IPS-NIHi7 (cell line): ENCODE measurements at regions not wholly inside any gene's neighbourhood (a gene's known extent, or its start where the extent isn't known, plus 50 kb on each side); places are given as distances from the start of the nearest gene placed in this dataset.

Source experiments
- DNase-seq: peaks from one replicate; pipeline ENCODE4 v3.0.0; 2012; ENCODE audit warnings: mixed read lengths; ENCODE audit errors: extremely low spot score

DNA sequence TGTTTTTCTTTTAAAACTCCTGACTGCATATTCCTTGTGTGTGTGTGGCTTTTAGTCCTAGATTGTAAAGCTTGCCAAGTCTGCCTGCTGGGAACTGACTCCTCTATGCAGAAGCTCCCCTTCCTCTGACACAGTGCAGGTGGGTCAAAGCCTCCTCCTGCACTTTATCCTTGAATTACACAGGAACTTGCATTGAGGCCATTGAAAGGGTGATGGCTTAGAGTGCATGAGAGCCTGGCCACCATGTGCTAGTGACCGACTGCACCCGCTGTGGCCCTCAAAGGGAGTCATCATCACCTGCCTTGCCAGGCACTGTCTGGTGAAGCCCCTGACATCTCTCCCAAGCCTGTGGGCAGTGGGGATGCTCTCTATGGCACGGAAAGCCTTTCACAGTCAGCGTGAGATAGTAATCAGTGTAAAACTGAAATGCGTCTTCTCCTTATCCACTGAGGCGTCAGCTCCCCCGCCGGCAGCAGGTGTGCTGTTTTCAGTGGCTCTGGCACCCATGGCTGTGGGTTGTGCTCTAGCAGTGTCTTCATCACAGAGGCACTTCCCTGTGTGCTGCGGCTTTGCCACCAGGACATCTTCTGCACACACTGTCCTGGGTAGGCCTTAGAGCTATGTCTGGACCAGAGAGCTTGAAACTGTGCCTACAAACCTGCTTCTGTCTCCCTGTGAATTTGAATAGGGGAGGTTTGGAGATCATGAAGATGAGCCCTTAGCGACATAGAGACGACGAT is 87.9 kb downstream of the THBS2 start:
- no peak for DNase-seq

- no peak for DNase-seq
These were observed 88.7 kb downstream of the THBS2 start for GRCh38 chr6:169164986-169165385.

DNA sequence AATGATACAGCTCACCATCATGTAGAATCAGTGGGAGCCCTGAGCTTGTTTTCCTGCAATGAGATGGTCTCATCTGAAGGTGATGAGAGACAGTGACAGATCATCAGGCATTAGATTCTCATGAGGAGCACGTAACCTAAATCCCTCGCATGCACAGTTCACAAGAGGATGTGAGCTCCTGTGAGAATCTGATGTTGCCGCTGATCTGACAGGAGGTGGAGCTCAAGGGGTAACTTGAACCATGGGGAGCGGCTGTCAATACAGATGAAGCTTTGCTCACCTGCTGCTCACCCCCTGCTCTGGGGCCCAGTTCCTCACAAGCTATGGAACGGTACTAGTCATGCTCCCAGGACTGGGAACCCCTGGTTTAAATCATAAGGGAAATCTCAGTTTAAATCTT is 89.2 kb downstream of the THBS2 start:
- DNase-seq, result no peak

GRCh38 chr6:169163411-169163901 is 90.2 kb downstream of the THBS2 start:
- DNase-seq, result no peak

DNA sequence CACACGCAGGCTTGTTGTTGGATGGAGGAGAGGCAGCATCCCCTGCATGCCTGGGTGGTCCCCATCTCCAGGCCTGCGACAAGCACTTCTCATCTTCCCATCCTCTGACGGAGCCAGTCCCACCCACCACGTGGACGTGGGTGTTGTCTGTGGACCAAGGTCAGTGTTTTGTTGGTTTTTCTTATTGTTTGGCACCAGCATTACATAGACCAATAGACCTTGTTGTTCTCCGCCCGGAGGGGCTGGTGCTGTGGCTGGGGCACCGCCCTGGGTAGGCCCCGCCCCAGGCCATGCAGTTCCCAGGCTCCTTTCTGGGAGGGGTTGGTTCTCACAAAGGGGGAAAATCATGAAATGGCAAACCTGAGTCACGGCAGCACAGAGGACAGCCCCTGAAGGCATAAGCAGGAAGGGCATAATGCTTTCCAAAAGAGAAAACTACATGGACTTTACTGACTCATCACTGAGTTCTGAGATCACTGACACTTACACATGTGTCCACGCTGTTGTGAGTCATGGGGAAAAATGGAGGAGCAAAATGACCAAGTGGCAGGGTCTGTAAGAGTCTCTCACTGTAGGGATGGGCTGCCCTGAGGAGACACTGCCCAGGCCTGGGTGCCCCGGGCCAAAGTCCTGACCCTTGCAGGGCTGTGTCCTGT is 90.8 kb downstream of the THBS2 start:
- DNase-seq, result no peak

GRCh38 chr6:169162249-169162648 is 91.4 kb downstream of the THBS2 start:
- no peak for DNase-seq

GRCh38 chr6:169161572-169162167 is 92.0 kb downstream of the THBS2 start:
- DNase-seq, result no peak

GRCh38 chr6:169160855-169161560 is 92.6 kb downstream of the THBS2 start:
- DNase-seq, result no peak

GRCh38 chr6:169160091-169160854 is 93.4 kb downstream of the THBS2 start:
- no peak for DNase-seq

GRCh38 chr6:169159331-169159730 is 94.3 kb downstream of the THBS2 start:
- no peak for DNase-seq

DNA sequence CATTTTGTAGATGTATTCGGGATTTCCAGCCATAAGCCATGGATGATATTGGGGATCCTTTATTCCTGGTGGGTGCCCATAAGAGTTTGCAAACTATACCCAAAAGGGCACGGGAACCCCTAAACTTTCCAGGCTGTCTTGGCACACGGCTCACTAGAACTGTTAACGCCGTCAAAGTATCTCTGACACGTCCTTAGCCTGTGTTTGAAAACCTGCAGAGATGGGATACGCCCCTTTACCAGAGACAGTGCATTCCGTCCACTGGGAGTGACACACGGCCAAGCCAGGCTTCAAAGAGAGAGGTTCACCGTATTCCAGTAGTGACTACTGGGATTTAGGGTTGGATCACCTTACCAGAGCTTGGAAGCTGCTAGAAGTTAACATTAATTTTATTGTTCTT is 95.0 kb downstream of the THBS2 start:
- peak; percentile 12 for DNase-seq

- peak; percentile 22 for DNase-seq
These were observed 95.5 kb downstream of the THBS2 start for GRCh38 chr6:169158174-169158573.

GRCh38 chr6:169157197-169158148 is 96.2 kb downstream of the THBS2 start:
- DNase-seq, result peak; percentile 11

- no peak for DNase-seq
These were observed 96.9 kb downstream of the THBS2 start for GRCh38 chr6:169156793-169157147.

- DNase-seq, result peak; percentile 8
These were observed 97.4 kb downstream of the THBS2 start for GRCh38 chr6:169156108-169156792.

- DNase-seq, result no peak
These were observed 98.2 kb downstream of the THBS2 start for GRCh38 chr6:169155481-169155880.

GRCh38 chr6:169153401-169153800 is 100.2 kb downstream of the THBS2 start:
- DNase-seq, result no peak

GRCh38 chr6:169146521-169146920 is 107.1 kb downstream of the THBS2 start:
- no peak for DNase-seq

DNA sequence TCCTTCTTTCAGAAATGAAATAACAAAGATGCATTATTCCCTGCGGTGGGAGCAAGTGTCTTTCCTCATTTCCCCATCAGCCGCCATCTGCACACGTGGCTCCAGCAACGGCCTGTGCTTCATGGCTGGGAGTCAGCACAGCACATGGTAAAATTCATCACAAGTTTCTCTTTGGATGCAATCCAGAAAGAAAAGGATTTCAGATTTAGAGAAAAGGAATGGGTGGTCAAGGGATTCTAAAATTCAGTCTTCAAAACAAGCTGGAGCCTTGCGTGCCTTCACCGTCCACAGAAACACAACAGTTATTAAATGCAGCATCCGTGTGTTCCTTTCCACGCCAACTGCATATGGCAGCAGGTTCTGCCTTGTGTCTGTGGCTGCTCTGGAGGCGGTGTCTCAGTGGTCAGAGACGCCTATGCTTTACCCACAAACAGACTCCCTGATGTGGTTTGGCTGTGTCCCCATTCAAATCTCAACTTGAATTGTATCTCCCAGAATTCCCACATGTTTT is 107.6 kb downstream of the THBS2 start:
- DNase-seq, result no peak

DNA sequence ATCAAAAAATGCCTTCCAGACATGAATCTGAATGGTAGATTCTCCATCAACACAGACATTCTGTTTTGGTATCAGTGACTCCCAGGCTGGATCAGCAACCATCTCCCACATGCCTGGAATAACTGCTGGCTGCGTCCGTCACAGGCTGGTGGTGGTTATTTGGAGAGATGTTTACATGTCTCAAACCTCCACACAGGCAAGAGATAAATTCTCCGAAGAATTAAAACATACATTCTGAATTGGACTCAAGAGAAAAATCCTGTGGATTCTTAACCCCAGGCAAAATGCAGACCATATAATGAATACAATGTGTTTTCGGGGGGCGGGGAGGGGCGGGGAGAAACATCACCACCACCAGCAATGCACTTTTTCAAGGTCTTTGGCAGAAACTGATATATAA is 108.2 kb downstream of the THBS2 start:
- no peak for DNase-seq
